CD4-positive, CD25-positive, alpha-beta regulatory T cell (primary cell): ENCODE measurements at regions not wholly inside any gene's neighbourhood (a gene's known extent, or its start where the extent isn't known, plus 50 kb on each side); places are given as distances from the start of the nearest gene placed in this dataset.
"Not testable (repeated sequence)": the region's sequence is repeated elsewhere in the genome, so short reads cannot be mapped to it uniquely, and the experiment has no call there.

Experiments used
- ATAC-seq, 2 donors: fragments of 150-1000 bp; cut with Tn5 transposase; one replicate each; pipeline ENCODE4 v1.10.0; 2021; ENCODE audit warnings: low read depth in 2 of 2, moderate number of reproducible peaks in 2 of 2, moderate library complexity in 1 of 2
- DNase-seq, 3 donors: peaks; one replicate each; pipeline versions ENCODE4 v3.0.0 to v3.0.0-alpha.2; 2012 to 2022; ENCODE audit warnings: mixed read lengths in 1 of 3
- H3K27ac ChIP-seq: one replicate; pipeline ENCODE4 v1.7.0; 2013; ENCODE audit warnings: mild to moderate bottlenecking, low read length; ENCODE audit not compliant: insufficient read depth, poor library complexity, severe bottlenecking
- H3K27me3 ChIP-seq: one replicate; pipeline ENCODE4 v1.7.0; 2013; ENCODE audit warnings: low read length; ENCODE audit not compliant: control insufficient read depth, insufficient read depth
- H3K36me3 ChIP-seq: one replicate; pipeline ENCODE4 v1.7.0; 2013; ENCODE audit warnings: mild to moderate bottlenecking, low read length, moderate library complexity; ENCODE audit not compliant: control insufficient read depth, insufficient read depth
- H3K4me1 ChIP-seq: 2 replicates; pipeline ENCODE4 v1.7.0; 2013; ENCODE audit warnings: mild to moderate bottlenecking, low read length; ENCODE audit not compliant: insufficient read depth, control insufficient read depth, poor library complexity, severe bottlenecking
- H3K4me3 ChIP-seq: one replicate; pipeline ENCODE4 v1.7.0; 2013; ENCODE audit warnings: low read depth, mild to moderate bottlenecking, low read length, moderate library complexity
- H3K9me3 ChIP-seq, 2 experiments: 1 replicate in 1 of 2; 2 replicates in 1 of 2; pipeline ENCODE4 v1.7.0; 2013; ENCODE audit warnings: low read length in 2 of 2, mild to moderate bottlenecking in 1 of 2, moderate library complexity in 1 of 2; ENCODE audit not compliant: control insufficient read depth in 2 of 2
- H3K27ac Mint-ChIP-seq, 3 donors: one replicate each; pipeline ENCODE4 v1.8.0; 2020 to 2022; ENCODE audit warnings: mild to moderate bottlenecking in 3 of 3, mixed read lengths in 3 of 3, moderate library complexity in 2 of 3
- H3K27me3 Mint-ChIP-seq: one replicate; pipeline ENCODE4 v1.8.0; 2022; ENCODE audit warnings: mild to moderate bottlenecking, mixed read lengths
- H3K36me3 Mint-ChIP-seq: one replicate; pipeline ENCODE4 v1.8.0; 2020; ENCODE audit warnings: mixed read lengths
- H3K4me1 Mint-ChIP-seq, 4 donors: one replicate each; pipeline ENCODE4 v1.8.0; 2020 to 2022; ENCODE audit warnings: mixed read lengths in 4 of 4, mild to moderate bottlenecking in 1 of 4
- H3K4me3 Mint-ChIP-seq, 4 donors: one replicate each; pipeline ENCODE4 v1.8.0; 2020 to 2022; ENCODE audit warnings: mild to moderate bottlenecking in 4 of 4, mixed read lengths in 4 of 4, moderate library complexity in 3 of 4
- H3K9me3 Mint-ChIP-seq, 7 donors: one replicate each; pipeline ENCODE4 v1.8.0; 2020 to 2022; ENCODE audit warnings: mixed read lengths in 7 of 7, mild to moderate bottlenecking in 3 of 7, moderate library complexity in 2 of 7

- no peak overlapping the region for H3K27ac Mint-ChIP-seq
- H3K4me1 ChIP-seq: no peaks in the 10 kb centered on the region
- no peaks in the 10 kb centered on the region for H3K27me3 Mint-ChIP-seq
- H3K36me3 ChIP-seq: no peaks in the 10 kb centered on the region
- no peak overlapping the region for H3K27ac ChIP-seq
- no peak overlapping the region for H3K4me3 Mint-ChIP-seq
- ATAC-seq (no peak), DNase-seq (no peak)
- no peak overlapping the region for H3K4me3 ChIP-seq
- no peaks in the 10 kb centered on the region for H3K4me1 Mint-ChIP-seq
- no peaks in the 10 kb centered on the region for H3K36me3 Mint-ChIP-seq
- no peaks in the 10 kb centered on the region for H3K27me3 ChIP-seq
- no peaks in the 10 kb centered on the region for H3K9me3 ChIP-seq
- H3K9me3 Mint-ChIP-seq: peaks cover 0 to 4% (median 0%) of the 10 kb centered on the region in 7 donors
Measured at GRCh38 chr4:24210332-24210902, 320.6 kb upstream of the PPARGC1A start.

DNA sequence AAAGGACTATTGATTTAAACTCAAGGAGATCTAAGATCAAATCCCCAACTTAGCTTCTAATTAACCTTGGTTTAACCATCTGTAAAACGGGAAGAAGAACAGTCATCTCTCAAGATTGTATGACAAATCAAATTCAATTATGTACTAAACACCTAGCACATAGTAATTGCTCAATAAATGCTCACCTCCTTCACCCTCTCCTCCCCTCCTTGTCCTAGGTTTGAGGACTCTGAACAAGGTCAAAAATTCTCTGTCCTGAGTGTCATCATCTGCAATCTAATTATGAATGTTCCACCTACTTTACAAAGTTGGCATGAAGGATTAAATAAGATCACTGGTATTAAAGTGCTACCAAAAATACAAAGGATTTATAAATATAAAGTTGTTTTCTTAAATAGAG, 320.1 kb upstream of the PPARGC1A start:
- ATAC-seq: no peak
- H3K27me3 ChIP-seq: no peaks in the 10 kb centered on the region
- no peak overlapping the region for H3K27ac Mint-ChIP-seq
- no peaks in the 10 kb centered on the region for H3K4me1 ChIP-seq
- H3K4me1 Mint-ChIP-seq: no peaks in the 10 kb centered on the region
- H3K36me3 ChIP-seq: no peaks in the 10 kb centered on the region
- H3K36me3 Mint-ChIP-seq: no peaks in the 10 kb centered on the region
- no peaks in the 10 kb centered on the region for H3K9me3 ChIP-seq
- no peaks in the 10 kb centered on the region for H3K27me3 Mint-ChIP-seq
- DNase-seq: no peak
- H3K4me3 Mint-ChIP-seq: no peak overlapping the region
- H3K4me3 ChIP-seq: no peak overlapping the region
- H3K27ac ChIP-seq: no peak overlapping the region
- peaks cover 0 to 4% (median 2%) of the 10 kb centered on the region in 7 donors for H3K9me3 Mint-ChIP-seq

GRCh38 chr4:24209131-24209530, 319.3 kb upstream of the PPARGC1A start:
- Histone ChIP-seq H3K27me3 (no peaks in the 10 kb centered on the region), H3K9me3 (no peaks in the 10 kb centered on the region), H3K27ac (no peak overlapping the region), H3K36me3 (no peaks in the 10 kb centered on the region), H3K4me1 (no peaks in the 10 kb centered on the region), H3K4me3 (no peak overlapping the region)
- ATAC-seq (no peak), DNase-seq (no peak)
- Mint-ChIP-seq H3K27me3 (no peaks in the 10 kb centered on the region), H3K4me3 (no peak overlapping the region), H3K9me3 (peaks cover 0 to 4% (median 2%) of the 10 kb centered on the region in 7 donors), H3K36me3 (no peaks in the 10 kb centered on the region), H3K4me1 (no peaks in the 10 kb centered on the region), H3K27ac (no peak overlapping the region)

DNA sequence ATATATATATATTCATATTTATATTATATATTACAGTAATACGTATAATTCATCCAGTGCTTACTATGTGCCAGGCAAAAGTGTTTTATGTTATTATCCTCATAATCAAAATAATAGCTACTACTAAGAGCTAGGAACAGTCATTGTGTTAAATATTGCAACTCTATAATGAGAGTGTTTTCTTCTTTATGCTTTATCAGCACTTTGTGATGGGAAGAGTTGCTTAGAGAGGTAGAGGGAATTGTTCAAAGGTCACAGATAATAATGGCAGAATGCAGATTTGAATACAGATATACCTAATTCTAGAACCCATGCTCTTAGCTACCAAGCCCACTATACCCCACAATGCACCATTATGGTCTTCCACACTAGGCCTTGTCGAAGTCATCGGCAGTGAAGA, 318.8 kb upstream of the PPARGC1A start:
- no peak overlapping the region for H3K27ac ChIP-seq
- Mint-ChIP-seq H3K9me3 (peaks cover 0 to 4% (median 2%) of the 10 kb centered on the region in 7 donors), H3K27me3 (no peaks in the 10 kb centered on the region), H3K27ac (no peak overlapping the region), H3K36me3 (no peaks in the 10 kb centered on the region), H3K4me1 (no peaks in the 10 kb centered on the region), H3K4me3 (no peak overlapping the region)
- no peak overlapping the region for H3K4me3 ChIP-seq
- no peak for DNase-seq
- no peaks in the 10 kb centered on the region for H3K36me3 ChIP-seq
- H3K4me1 ChIP-seq: no peaks in the 10 kb centered on the region
- H3K9me3 ChIP-seq: no peaks in the 10 kb centered on the region
- ATAC-seq: no peak
- H3K27me3 ChIP-seq: no peaks in the 10 kb centered on the region

DNA sequence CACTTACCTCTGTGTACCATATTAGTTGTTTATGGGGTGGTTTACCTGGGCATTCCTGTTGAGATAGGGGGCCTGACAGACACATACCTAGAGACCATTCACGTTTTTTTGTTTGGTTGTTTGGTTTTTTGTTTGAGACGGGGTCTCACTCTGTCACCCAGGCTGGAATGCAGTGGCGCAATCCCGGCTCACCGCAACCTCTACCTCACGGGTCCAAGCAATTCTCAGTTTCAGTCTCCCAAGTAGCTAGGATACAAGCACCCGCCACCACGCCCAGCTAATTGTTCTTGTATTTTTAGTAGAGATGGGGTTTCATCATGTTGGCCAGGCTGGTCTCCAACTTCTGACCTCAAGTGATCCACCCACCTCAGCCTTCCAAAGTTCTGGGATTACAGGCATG, 314.9 kb upstream of the PPARGC1A start:
- not testable (repeated sequence) for H3K27me3 ChIP-seq, H3K4me3 ChIP-seq, H3K27me3 Mint-ChIP-seq, H3K4me3 Mint-ChIP-seq, H3K9me3 ChIP-seq, ATAC-seq, DNase-seq, H3K36me3 Mint-ChIP-seq, H3K27ac ChIP-seq, H3K4me1 ChIP-seq, H3K27ac Mint-ChIP-seq, H3K9me3 Mint-ChIP-seq, H3K36me3 ChIP-seq, H3K4me1 Mint-ChIP-seq

GRCh38 chr4:24203926-24204325, 314.1 kb upstream of the PPARGC1A start:
- Histone ChIP-seq H3K9me3 (no peaks in the 10 kb centered on the region), H3K27me3 (no peaks in the 10 kb centered on the region), H3K27ac (no peak overlapping the region), H3K4me1 (no peaks in the 10 kb centered on the region), H3K4me3 (no peak overlapping the region), H3K36me3 (no peaks in the 10 kb centered on the region)
- Mint-ChIP-seq H3K27me3 (no peaks in the 10 kb centered on the region), H3K4me3 (no peak overlapping the region), H3K9me3 (peaks cover 0 to 3% (median 0%) of the 10 kb centered on the region in 7 donors), H3K4me1 (no peaks in the 10 kb centered on the region), H3K36me3 (no peaks in the 10 kb centered on the region), H3K27ac (no peak overlapping the region)
- ATAC-seq (no peak), DNase-seq (no peak)

GRCh38 chr4:24202579-24202978, 312.7 kb upstream of the PPARGC1A start:
- DNase-seq: no peak
- Mint-ChIP-seq H3K4me1 (no peaks in the 10 kb centered on the region), H3K27ac (no peak overlapping the region)

GRCh38 chr4:24197955-24198354, 308.1 kb upstream of the PPARGC1A start:
- Mint-ChIP-seq H3K9me3 (peaks cover 0 to 2% (median 0%) of the 10 kb centered on the region in 7 donors), H3K36me3 (no peaks in the 10 kb centered on the region), H3K27me3 (no peaks in the 10 kb centered on the region), H3K4me3 (no peak overlapping the region), H3K27ac (no peak overlapping the region), H3K4me1 (no peaks in the 10 kb centered on the region)
- H3K9me3 ChIP-seq: no peaks in the 10 kb centered on the region
- H3K27ac ChIP-seq: no peak overlapping the region
- ATAC-seq: no peak
- H3K36me3 ChIP-seq: no peaks in the 10 kb centered on the region
- no peak for DNase-seq
- H3K27me3 ChIP-seq: no peaks in the 10 kb centered on the region
- no peaks in the 10 kb centered on the region for H3K4me1 ChIP-seq
- H3K4me3 ChIP-seq: no peak overlapping the region

More at GRCh38 chr4:24202579-24202978, 312.7 kb upstream of the PPARGC1A start:
- Histone ChIP-seq H3K36me3 (no peaks in the 10 kb centered on the region), H3K9me3 (no peaks in the 10 kb centered on the region), H3K27me3 (no peaks in the 10 kb centered on the region), H3K4me1 (no peaks in the 10 kb centered on the region), H3K27ac (no peak overlapping the region), H3K4me3 (no peak overlapping the region)
- peaks cover 0 to 3% (median 0%) of the 10 kb centered on the region in 7 donors for H3K9me3 Mint-ChIP-seq
- H3K4me3 Mint-ChIP-seq: no peak overlapping the region
- no peaks in the 10 kb centered on the region for H3K27me3 Mint-ChIP-seq
- no peak for ATAC-seq
- H3K36me3 Mint-ChIP-seq: no peaks in the 10 kb centered on the region
